Loucy (cell line): ENCODE measurements at regions not wholly inside any gene's neighbourhood (a gene's known extent, or its start where the extent isn't known, plus 50 kb on each side); places are given as distances from the start of the nearest gene placed in this dataset.
A peak's percentile ranks its signal among the peaks of the same experiment; 100 is the strongest.

ENCODE experiments used
- H2AFZ ChIP-seq: fragments of 200-600 bp; sonication (generic); 2 replicates; pipeline ENCODE4 v1.6.0; 2016; ENCODE audit warnings: antibody characterized with exemption, mild to moderate bottlenecking, low read length, moderate library complexity
- H3F3A ChIP-seq: fragments of 200-600 bp; 2 replicates; pipeline ENCODE4 v1.6.0; 2016; ENCODE audit warnings: antibody characterized with exemption, low read depth, mild to moderate bottlenecking
- H3K27me3 ChIP-seq: fragments of 200-600 bp; sonication (generic); 2 replicates; pipeline ENCODE4 v1.6.1; 2014; ENCODE audit warnings: low read length, mild to moderate bottlenecking; ENCODE audit not compliant: insufficient read depth, poor library complexity, severe bottlenecking
- H3K36me3 ChIP-seq: fragments of 200-600 bp; sonication (generic); 2 replicates; pipeline ENCODE4 v1.6.1; 2016; ENCODE audit warnings: low read length; ENCODE audit not compliant: insufficient read depth
- H3K4me1 ChIP-seq: fragments of 200-600 bp; sonication (generic); 2 replicates; pipeline ENCODE4 v1.5.1; 2014; ENCODE audit warnings: low read length, mild to moderate bottlenecking; ENCODE audit not compliant: insufficient read depth, poor library complexity, severe bottlenecking
- H3K4me2 ChIP-seq: fragments of 200-600 bp; sonication (generic); 2 replicates; pipeline ENCODE4 v1.6.0; 2014; ENCODE audit warnings: antibody characterized with exemption, low read length, low read depth, mild to moderate bottlenecking; ENCODE audit not compliant: poor library complexity, severe bottlenecking
- H3K4me3 ChIP-seq: fragments of 200-600 bp; sonication (generic); 2 replicates; pipeline ENCODE4 v1.5.1; 2014; ENCODE audit warnings: low read length, mild to moderate bottlenecking, mixed read lengths; ENCODE audit not compliant: poor library complexity, severe bottlenecking
- H3K79me2 ChIP-seq: fragments of 200-600 bp; sonication (generic); 2 replicates; pipeline ENCODE4 v1.6.1; 2014; ENCODE audit warnings: low read length; ENCODE audit not compliant: insufficient read depth
- H3K9ac ChIP-seq: fragments of 200-600 bp; sonication (generic); 2 replicates; pipeline ENCODE4 v1.6.0; 2014; ENCODE audit warnings: mild to moderate bottlenecking, low read depth, low read length, moderate library complexity; ENCODE audit not compliant: poor library complexity, severe bottlenecking
- H3K9me2 ChIP-seq: fragments of 200-600 bp; sonication (generic); replicated peaks from 2 replicates; pipeline ENCODE4 v1.6.1; 2016; ENCODE audit warnings: low read depth, low read length, mixed read lengths
- H3K9me3 ChIP-seq: fragments of 200-600 bp; sonication (generic); 2 replicates; pipeline ENCODE4 v1.6.1; 2014; ENCODE audit warnings: mild to moderate bottlenecking, antibody characterized with exemption, low read length, low read depth; ENCODE audit not compliant: insufficient read depth
- H4K20me1 ChIP-seq: fragments of 200-600 bp; sonication (generic); 2 replicates; pipeline ENCODE4 v1.6.0; 2014; ENCODE audit warnings: antibody characterized with exemption, low read length, mild to moderate bottlenecking; ENCODE audit not compliant: insufficient read depth, poor library complexity, severe bottlenecking
- EZH2phosphoT487 ChIP-seq: fragments of 200-600 bp; IDR thresholded peaks from 2 replicates; pipeline ENCODE4 v1.6.1; 2018; ENCODE audit warnings: antibody characterized with exemption, mild to moderate bottlenecking, moderate library complexity, borderline replicate concordance
- TF ChIP-seq, protein P1 (sequence below): fragments of 200-600 bp; sonication (generic); conservative IDR thresholded peaks from 2 replicates; pipeline ENCODE4 v1.5.1; 2014; ENCODE audit warnings: mild to moderate bottlenecking, antibody characterized with exemption, low read length

DNA sequence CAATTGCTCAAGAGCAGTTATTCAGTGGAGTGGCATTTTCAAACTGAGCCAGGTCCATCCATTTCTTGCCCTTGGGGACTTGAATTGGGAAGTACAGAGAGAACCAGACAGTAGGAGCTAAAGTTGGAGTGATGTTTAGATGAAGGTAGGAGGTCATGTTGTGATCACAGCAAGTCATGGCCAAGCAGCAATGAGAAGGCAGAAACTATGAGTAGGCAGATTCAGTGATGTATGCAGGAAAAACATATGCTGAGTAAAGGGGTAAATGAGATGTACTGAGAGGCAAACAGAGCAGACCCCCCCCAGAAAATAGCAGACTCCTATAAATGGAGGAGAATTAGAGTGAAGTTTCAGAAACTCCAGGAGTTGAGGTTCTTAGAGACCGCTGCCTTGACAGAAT lies 95.8 kb downstream of the PERP start:
- TF ChIP-seq, protein P1, sequence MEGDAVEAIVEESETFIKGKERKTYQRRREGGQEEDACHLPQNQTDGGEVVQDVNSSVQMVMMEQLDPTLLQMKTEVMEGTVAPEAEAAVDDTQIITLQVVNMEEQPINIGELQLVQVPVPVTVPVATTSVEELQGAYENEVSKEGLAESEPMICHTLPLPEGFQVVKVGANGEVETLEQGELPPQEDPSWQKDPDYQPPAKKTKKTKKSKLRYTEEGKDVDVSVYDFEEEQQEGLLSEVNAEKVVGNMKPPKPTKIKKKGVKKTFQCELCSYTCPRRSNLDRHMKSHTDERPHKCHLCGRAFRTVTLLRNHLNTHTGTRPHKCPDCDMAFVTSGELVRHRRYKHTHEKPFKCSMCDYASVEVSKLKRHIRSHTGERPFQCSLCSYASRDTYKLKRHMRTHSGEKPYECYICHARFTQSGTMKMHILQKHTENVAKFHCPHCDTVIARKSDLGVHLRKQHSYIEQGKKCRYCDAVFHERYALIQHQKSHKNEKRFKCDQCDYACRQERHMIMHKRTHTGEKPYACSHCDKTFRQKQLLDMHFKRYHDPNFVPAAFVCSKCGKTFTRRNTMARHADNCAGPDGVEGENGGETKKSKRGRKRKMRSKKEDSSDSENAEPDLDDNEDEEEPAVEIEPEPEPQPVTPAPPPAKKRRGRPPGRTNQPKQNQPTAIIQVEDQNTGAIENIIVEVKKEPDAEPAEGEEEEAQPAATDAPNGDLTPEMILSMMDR, result no peak

DNA sequence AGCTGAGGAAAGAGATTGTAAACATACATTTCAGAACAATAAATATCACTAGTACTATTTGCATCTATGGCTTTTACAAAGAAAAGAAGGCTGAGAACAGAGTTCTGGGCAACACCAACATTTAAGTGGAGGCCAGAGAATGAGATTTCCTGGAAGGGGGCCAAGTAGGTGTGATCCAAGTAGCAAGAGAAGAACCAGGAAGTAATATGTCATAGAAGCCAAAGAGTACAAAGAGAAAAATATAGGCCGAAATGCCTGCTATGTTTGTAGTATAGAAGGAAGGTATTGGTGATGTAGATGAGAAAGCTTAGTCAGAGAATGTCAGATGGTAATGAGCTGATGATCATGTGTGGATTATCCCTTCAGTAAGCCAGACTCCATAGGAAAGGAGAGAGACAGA lies 94.5 kb downstream of the PERP start:
- no peaks in the 10 kb centered on the region for H3K27me3 ChIP-seq
- no peaks in the 10 kb centered on the region for H3K9me2 ChIP-seq
- H3K4me1 ChIP-seq, result no peaks in the 10 kb centered on the region
- H2AFZ ChIP-seq, result peak overlapping the region; percentile 92
- H3K79me2 ChIP-seq, result no peaks in the 10 kb centered on the region
- H3K9ac ChIP-seq, result no peak overlapping the region
- no peak overlapping the region for H3K4me2 ChIP-seq
- TF ChIP-seq EZH2phosphoT487, result no peak
- TF ChIP-seq, protein P1, result no peak
- H3K9me3 ChIP-seq, result no peaks in the 10 kb centered on the region
- H4K20me1 ChIP-seq, result no peaks in the 10 kb centered on the region
- no peaks in the 10 kb centered on the region for H3F3A ChIP-seq
- no peak overlapping the region for H3K4me3 ChIP-seq
- no peaks in the 10 kb centered on the region for H3K36me3 ChIP-seq

More for the DNA sequence above, 95.8 kb downstream of the PERP start:
- Histone ChIP-seq H3K9me3 (no peaks in the 10 kb centered on the region), H3K27me3 (no peaks in the 10 kb centered on the region), H3K9me2 (no peaks in the 10 kb centered on the region), H3F3A (no peaks in the 10 kb centered on the region), H4K20me1 (no peaks in the 10 kb centered on the region), H3K4me2 (no peak overlapping the region), H3K79me2 (no peaks in the 10 kb centered on the region), H3K4me3 (no peak overlapping the region), H3K36me3 (no peaks in the 10 kb centered on the region), H3K9ac (no peak overlapping the region), H2AFZ (no peak overlapping the region), H3K4me1 (no peaks in the 10 kb centered on the region)

DNA sequence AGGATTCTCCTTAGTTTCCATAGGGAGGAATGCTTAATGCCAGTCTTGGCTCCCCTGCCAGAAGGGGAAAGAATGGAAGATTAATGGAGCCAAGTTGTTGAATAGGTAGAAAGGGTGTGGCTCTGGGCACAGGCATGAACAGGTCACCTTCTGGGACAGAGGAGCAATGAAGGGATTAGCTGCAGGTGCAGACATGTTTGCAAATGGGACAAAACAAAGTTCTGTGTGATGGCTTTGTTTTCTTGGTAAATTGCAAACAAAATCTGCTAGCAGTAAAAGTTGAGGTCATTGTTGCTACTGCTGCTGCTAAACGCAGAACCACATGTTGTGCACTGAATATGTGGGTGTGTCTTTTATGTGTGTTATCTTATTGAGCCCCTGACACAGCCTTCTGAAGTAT lies 93.3 kb downstream of the PERP start:
- Histone ChIP-seq H3K36me3 (no peaks in the 10 kb centered on the region), H3K9me3 (no peaks in the 10 kb centered on the region), H3K9me2 (no peaks in the 10 kb centered on the region), H2AFZ (no peak overlapping the region), H3K4me2 (no peak overlapping the region), H4K20me1 (no peaks in the 10 kb centered on the region), H3K4me1 (no peaks in the 10 kb centered on the region), H3K9ac (no peak overlapping the region), H3K79me2 (no peaks in the 10 kb centered on the region), H3K4me3 (no peak overlapping the region), H3K27me3 (no peaks in the 10 kb centered on the region), H3F3A (no peaks in the 10 kb centered on the region)
- TF ChIP-seq, protein P1, result no peak
- no peak for TF ChIP-seq EZH2phosphoT487
